ENCODE measurements at regions not wholly inside any gene's neighbourhood (a gene's known extent, or its start where the extent isn't known, plus 50 kb on each side); places are given as distances from the start of the nearest gene placed in this dataset.

DNA sequence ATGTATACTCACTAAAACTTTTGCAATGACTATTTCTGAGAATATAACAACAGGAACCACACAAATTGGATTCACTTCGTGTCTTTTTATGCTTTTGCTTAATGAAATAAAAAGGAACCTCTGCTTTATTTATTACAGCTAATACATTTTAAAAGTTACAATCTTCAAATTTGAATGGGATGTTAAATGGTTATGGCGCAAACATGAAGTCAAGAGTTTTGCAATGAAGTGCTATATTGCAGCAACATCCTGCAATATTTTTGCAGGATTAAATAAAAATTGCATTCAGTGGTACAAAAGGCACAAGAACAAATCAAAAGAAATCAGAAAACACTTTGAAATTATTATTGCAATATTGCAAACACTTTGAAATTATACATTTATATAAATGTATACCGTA is 1519.0 kb upstream of the MIR17HG start:
- H3K27me3 ChIP-seq (ENCODE audit: control insufficient read depth in 2 of 2, insufficient read depth in 2 of 2, low read length in 2 of 2) = no peaks in the 10 kb centered on the region
- no peak overlapping the region for H3K4me3 ChIP-seq
- H3K9ac ChIP-seq (ENCODE audit: insufficient read depth in 1 of 2, low read depth in 2 of 2, low read length in 2 of 2) = no peak overlapping the region
- H3K27ac ChIP-seq (ENCODE audit: extremely low read depth, low read depth, low read length) = no peak overlapping the region
- H3K79me2 ChIP-seq (ENCODE audit: control insufficient read depth, insufficient read depth, low read length) = no peaks in the 10 kb centered on the region
- H2AFZ ChIP-seq (ENCODE audit: low read depth, low read length) = no peak overlapping the region
- BruUV-seq (replicated peaks) = no TSS peak
- POLR2A ChIA-PET = no interaction called here
- DNase-seq (ENCODE audit: extremely low read depth in 1 of 4, low spot score in 3 of 4) = no peak
- H3K4me2 ChIP-seq (ENCODE audit: insufficient read depth, low read length) = no peak overlapping the region
- H3K4me1 ChIP-seq (replicated peaks in 1 of 2; ENCODE audit: control insufficient read depth in 2 of 2, insufficient read depth in 2 of 2, low read length in 2 of 2) = no peaks in the 10 kb centered on the region
- in situ Hi-C loops (cut with MboI) = no loop called here
- FAIRE-seq = no peak
- H3K36me3 ChIP-seq (ENCODE audit: control insufficient read depth, insufficient read depth, low read length) = no peaks in the 10 kb centered on the region
- no peaks in the 10 kb centered on the region for H3K9me1 ChIP-seq (ENCODE audit: control insufficient read depth, insufficient read depth, low read length)
- CTCF ChIA-PET (ENCODE audit: low intra/inter-chr PET ratio) = no interaction called here
- intact Hi-C loops (cut with micrococcal nuclease) = no loop called here
- WGBS (ENCODE audit: insufficient coverage, low coverage, missing lambda C conversion rate) = 6% methylated on average over 3 of the region's 3 CpGs
- H4K20me1 ChIP-seq (replicated peaks; ENCODE audit: control insufficient read depth, insufficient read depth, low read length) = no peaks in the 10 kb centered on the region
- ATAC-seq = no peak
- no peaks in the 10 kb centered on the region for H3K9me3 ChIP-seq (replicated peaks; ENCODE audit: control insufficient read depth, insufficient read depth, low read depth, low read length)
- TF ChIP-seq ILF3 (IDR thresholded peaks at IDR 0.05; ENCODE audit: borderline replicate concordance) (no peak), ZNF217 (CRISPR knock-in tag; IDR thresholded peaks at IDR 0.05) (no peak), EHMT2 (IDR thresholded peaks at IDR 0.05) (no peak), PML (IDR thresholded peaks at IDR 0.05; ENCODE audit: low read length) (no peak), KDM4B (IDR thresholded peaks at IDR 0.05; ENCODE audit: borderline replicate concordance in 2 of 2, low read depth in 1 of 2) (no peak), CREM (IDR thresholded peaks at IDR 0.05; ENCODE audit: low read depth) (no peak), MED1 (CRISPR knock-in tag; IDR thresholded peaks at IDR 0.05; ENCODE audit: borderline replicate concordance) (no peak), SMAD1 (IDR thresholded peaks at IDR 0.05; ENCODE audit: low read depth, low read length, partially characterized antibody) (no peak), CEBPB (tag; IDR thresholded peaks at IDR 0.05) (0 out of 2 replicates have a peak, but pooled peaks have one; percentile 24)
- TF ChIP-seq, protein P1, sequence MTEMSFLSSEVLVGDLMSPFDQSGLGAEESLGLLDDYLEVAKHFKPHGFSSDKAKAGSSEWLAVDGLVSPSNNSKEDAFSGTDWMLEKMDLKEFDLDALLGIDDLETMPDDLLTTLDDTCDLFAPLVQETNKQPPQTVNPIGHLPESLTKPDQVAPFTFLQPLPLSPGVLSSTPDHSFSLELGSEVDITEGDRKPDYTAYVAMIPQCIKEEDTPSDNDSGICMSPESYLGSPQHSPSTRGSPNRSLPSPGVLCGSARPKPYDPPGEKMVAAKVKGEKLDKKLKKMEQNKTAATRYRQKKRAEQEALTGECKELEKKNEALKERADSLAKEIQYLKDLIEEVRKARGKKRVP (CRISPR knock-in tag; IDR thresholded peaks at IDR 0.05) = no peak
- TF ChIP-seq, protein P2, sequence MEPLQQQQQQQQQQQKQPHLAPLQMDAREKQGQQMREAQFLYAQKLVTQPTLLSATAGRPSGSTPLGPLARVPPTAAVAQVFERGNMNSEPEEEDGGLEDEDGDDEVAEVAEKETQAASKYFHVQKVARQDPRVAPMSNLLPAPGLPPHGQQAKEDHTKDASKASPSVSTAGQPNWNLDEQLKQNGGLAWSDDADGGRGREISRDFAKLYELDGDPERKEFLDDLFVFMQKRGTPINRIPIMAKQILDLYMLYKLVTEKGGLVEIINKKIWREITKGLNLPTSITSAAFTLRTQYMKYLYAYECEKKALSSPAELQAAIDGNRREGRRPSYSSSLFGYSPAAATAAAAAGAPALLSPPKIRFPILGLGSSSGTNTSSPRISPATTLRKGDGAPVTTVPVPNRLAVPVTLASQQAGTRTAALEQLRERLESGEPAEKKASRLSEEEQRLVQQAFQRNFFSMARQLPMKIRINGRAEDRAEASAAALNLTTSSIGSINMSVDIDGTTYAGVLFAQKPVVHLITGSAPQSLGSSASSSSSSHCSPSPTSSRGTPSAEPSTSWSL (CRISPR knock-in tag; IDR thresholded peaks at IDR 0.05; ENCODE audit: borderline replicate concordance) = no peak
- TF ChIP-seq, protein P3, sequence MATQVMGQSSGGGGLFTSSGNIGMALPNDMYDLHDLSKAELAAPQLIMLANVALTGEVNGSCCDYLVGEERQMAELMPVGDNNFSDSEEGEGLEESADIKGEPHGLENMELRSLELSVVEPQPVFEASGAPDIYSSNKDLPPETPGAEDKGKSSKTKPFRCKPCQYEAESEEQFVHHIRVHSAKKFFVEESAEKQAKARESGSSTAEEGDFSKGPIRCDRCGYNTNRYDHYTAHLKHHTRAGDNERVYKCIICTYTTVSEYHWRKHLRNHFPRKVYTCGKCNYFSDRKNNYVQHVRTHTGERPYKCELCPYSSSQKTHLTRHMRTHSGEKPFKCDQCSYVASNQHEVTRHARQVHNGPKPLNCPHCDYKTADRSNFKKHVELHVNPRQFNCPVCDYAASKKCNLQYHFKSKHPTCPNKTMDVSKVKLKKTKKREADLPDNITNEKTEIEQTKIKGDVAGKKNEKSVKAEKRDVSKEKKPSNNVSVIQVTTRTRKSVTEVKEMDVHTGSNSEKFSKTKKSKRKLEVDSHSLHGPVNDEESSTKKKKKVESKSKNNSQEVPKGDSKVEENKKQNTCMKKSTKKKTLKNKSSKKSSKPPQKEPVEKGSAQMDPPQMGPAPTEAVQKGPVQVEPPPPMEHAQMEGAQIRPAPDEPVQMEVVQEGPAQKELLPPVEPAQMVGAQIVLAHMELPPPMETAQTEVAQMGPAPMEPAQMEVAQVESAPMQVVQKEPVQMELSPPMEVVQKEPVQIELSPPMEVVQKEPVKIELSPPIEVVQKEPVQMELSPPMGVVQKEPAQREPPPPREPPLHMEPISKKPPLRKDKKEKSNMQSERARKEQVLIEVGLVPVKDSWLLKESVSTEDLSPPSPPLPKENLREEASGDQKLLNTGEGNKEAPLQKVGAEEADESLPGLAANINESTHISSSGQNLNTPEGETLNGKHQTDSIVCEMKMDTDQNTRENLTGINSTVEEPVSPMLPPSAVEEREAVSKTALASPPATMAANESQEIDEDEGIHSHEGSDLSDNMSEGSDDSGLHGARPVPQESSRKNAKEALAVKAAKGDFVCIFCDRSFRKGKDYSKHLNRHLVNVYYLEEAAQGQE (IDR thresholded peaks at IDR 0.05; ENCODE audit: borderline replicate concordance) = no peak
- TF ChIP-seq, protein P3 (CRISPR knock-in tag; IDR thresholded peaks at IDR 0.05; ENCODE audit: low read depth) = no peak

All from K562 (cell line).